HG03354 (cell line): ENCODE measurements at regions not wholly inside any gene's neighbourhood (a gene's known extent, or its start where the extent isn't known, plus 50 kb on each side); places are given as distances from the start of the nearest gene placed in this dataset.
"Not testable (repeated sequence)": the region's sequence is repeated elsewhere in the genome, so short reads cannot be mapped to it uniquely, and the experiment has no call there.

Experiments
- ATAC-seq: cut with Tn5 transposase; IDR thresholded peaks from one replicate; pipeline ENCODE4 v1.9.1; 2021; ENCODE audit warnings: mild to moderate bottlenecking; ENCODE audit not compliant: unreplicated experiment, poor library complexity, severe bottlenecking

- ATAC-seq: no peak
These were observed 67.6 kb upstream of the SMARCAD1 start for GRCh38 chr4:94139931-94140612.

DNA sequence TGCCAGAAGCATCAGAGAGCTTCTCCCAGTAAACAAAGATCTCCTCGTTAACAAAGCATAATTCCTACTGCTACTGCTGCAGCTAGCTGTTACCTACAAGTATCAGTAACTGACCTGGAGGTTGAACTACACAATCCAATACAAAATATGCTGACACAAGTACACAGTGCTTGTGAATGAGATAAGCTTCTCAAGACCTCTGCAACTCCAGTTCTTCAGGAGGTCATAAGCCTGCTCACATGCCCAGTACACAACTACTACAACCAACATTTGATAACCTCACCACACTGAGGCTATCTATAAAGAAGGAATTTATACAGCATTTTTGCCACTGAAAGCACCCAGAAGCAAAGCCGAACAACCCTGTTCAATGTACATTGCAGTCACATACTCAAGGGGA is 66.7 kb upstream of the SMARCAD1 start:
- ATAC-seq: no peak

DNA sequence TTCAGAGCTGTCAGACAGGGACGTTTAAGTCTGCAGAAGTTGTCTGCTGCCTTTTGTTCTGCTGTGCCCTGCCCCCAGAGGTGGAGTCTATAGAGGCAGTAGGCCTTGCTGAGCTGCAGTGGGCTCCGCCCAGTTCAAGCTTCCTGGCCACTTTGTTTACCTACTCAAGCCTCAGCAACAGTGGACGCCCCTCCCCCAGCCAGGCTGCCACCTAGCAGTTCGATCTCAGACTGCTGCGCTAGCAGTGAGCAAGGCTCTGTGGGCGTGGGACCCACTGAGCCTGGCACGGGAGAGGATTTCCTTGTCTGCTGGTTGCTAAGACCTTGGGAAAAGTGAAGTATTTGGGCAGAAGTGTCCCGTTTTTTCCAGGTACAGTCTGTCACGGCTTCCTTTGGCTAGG is 59.6 kb upstream of the SMARCAD1 start:
- ATAC-seq: not testable (repeated sequence)

DNA sequence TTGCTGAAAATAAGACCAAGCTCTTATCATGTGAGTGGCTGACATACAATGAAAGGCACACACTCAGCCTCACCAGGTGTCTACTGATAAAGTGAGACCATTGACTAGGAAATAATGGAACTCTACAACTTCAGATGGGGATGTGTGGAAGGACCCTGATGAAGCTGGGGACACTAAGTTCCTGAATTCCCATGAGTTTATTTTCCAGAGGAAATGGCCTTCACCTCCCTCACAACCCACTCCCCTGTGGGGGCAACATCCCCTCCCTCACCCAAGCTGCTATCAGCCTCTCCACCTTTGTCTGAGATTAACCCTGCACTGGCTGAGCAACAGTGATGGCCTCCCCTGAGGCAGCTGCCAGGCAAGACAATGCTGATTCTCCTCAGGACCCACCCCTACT is 55.2 kb upstream of the SMARCAD1 start:
- ATAC-seq: no peak

DNA sequence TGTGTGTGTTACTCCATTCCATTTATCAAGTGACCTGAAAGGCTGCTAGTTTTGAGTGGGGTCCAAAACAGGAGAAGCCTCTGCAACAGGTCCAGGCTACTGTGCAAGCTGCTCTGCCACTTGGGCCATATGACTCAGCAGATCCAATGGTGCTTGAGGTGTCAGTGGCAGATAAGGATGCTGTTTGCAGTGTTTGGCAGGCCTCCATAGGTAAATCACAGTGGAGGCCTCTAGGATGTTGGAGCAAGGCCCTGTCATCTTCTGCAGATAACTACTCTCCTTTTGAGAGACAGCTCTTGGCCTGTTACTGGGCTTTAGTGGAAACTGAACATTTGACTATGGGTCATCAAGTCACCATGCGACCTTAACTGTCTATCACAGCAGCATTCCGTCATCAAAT is 52.3 kb upstream of the SMARCAD1 start:
- not testable (repeated sequence) for ATAC-seq

- no peak for ATAC-seq
These were observed 50.8 kb upstream of the SMARCAD1 start for GRCh38 chr4:94156826-94157225.
